Smooth muscle cell (in vitro differentiated cells): ENCODE measurements at regions not wholly inside any gene's neighbourhood (a gene's known extent, or its start where the extent isn't known, plus 50 kb on each side); places are given as distances from the start of the nearest gene placed in this dataset.

ENCODE experiments used
- DNase-seq: peaks from one replicate; lab custom pipeline; 2025; ENCODE audit not compliant: unreplicated experiment; lab: John Stamatoyannopoulos, UW
- H2AFZ ChIP-seq: fragments of 200-600 bp; sonication (generic); 2 replicates; pipeline ENCODE4 v1.6.0; 2016; ENCODE audit warnings: antibody characterized with exemption, low read depth, mild to moderate bottlenecking
- H3F3A ChIP-seq: fragments of 200-600 bp; sonication (generic); 2 replicates; pipeline ENCODE4 v1.6.0; 2017; ENCODE audit warnings: antibody characterized with exemption, low read depth
- H3K27ac ChIP-seq: fragments of 200-600 bp; sonication (generic); 2 replicates; pipeline ENCODE4 v1.5.1; 2016; ENCODE audit warnings: low read depth, mild to moderate bottlenecking
- H3K27me3 ChIP-seq: fragments of 200-600 bp; sonication (generic); 2 replicates; pipeline ENCODE4 v1.6.1; 2016; ENCODE audit warnings: low read depth, mild to moderate bottlenecking
- H3K36me3 ChIP-seq: fragments of 200-600 bp; sonication (generic); 2 replicates; pipeline ENCODE4 v1.5.1; 2016; ENCODE audit warnings: low read depth
- H3K4me1 ChIP-seq: fragments of 200-600 bp; sonication (generic); 2 replicates; pipeline ENCODE4 v1.5.1; 2016; ENCODE audit warnings: low read depth
- H3K4me2 ChIP-seq: fragments of 200-600 bp; sonication (generic); 2 replicates; pipeline ENCODE4 v1.6.0; 2016; ENCODE audit warnings: mild to moderate bottlenecking
- H3K4me3 ChIP-seq: fragments of 200-600 bp; sonication (generic); 2 replicates; pipeline ENCODE4 v1.5.1; 2016; ENCODE audit warnings: mild to moderate bottlenecking
- H3K79me2 ChIP-seq: fragments of 200-600 bp; sonication (generic); 2 replicates; pipeline ENCODE4 v1.6.0; 2016; ENCODE audit warnings: low read depth, mild to moderate bottlenecking
- H3K9ac ChIP-seq: fragments of 200-600 bp; sonication (generic); 2 replicates; pipeline ENCODE4 v1.6.0; 2016; ENCODE audit warnings: low read depth
- H3K9me3 ChIP-seq: fragments of 200-600 bp; sonication (generic); replicated peaks from 2 replicates; pipeline ENCODE4 v1.5.1; 2016; ENCODE audit warnings: low read depth
- H4K20me1 ChIP-seq: fragments of 200-600 bp; sonication (generic); 2 replicates; pipeline ENCODE4 v1.6.0; 2016; ENCODE audit warnings: low read depth
- WGBS: methylation state at CpG from one replicate; pipeline ENCODE4 v1.1.7; 2016; ENCODE audit warnings: low lambda C conversion rate; 5-methylcytosine and 5-hydroxymethylcytosine counted together
- TF ChIP-seq, protein P1 (sequence below): fragments of 200-600 bp; sonication (generic); IDR thresholded peaks from 2 replicates; pipeline ENCODE4 v1.5.1; 2017; ENCODE audit warnings: borderline replicate concordance, mild to moderate bottlenecking, antibody characterized with exemption; ENCODE audit not compliant: insufficient read depth, poor library complexity, severe bottlenecking

DNA sequence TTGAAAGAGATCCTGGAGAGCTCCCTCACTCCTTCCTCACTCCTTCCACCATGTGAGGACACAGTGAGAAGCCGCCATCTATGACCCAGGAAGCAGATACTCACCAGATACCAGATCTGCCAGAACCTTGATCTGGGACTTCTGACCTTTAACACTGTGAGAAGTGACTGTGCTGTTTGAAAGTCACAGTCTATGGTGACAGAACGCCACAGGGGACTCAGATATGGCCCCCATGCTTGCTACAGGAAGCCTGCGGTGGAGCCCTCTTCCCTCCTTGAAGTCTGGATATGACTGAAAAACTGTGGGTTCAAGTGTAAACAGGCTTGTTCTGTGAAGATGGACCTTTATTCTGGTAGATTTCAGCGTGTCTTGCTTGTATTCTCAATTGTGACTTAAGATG lies 297.8 kb downstream of the KLF6 start:
- TF ChIP-seq, protein P1, sequence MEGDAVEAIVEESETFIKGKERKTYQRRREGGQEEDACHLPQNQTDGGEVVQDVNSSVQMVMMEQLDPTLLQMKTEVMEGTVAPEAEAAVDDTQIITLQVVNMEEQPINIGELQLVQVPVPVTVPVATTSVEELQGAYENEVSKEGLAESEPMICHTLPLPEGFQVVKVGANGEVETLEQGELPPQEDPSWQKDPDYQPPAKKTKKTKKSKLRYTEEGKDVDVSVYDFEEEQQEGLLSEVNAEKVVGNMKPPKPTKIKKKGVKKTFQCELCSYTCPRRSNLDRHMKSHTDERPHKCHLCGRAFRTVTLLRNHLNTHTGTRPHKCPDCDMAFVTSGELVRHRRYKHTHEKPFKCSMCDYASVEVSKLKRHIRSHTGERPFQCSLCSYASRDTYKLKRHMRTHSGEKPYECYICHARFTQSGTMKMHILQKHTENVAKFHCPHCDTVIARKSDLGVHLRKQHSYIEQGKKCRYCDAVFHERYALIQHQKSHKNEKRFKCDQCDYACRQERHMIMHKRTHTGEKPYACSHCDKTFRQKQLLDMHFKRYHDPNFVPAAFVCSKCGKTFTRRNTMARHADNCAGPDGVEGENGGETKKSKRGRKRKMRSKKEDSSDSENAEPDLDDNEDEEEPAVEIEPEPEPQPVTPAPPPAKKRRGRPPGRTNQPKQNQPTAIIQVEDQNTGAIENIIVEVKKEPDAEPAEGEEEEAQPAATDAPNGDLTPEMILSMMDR: no peak
- Histone ChIP-seq H3K9ac (peak overlapping the region; percentile 48), H3K4me2 (no peak overlapping the region), H3K79me2 (no peaks in the 10 kb centered on the region), H3K4me3 (no peak overlapping the region), H3K27ac (peak overlapping the region; percentile 90), H3K36me3 (no peaks in the 10 kb centered on the region), H2AFZ (no peak overlapping the region), H4K20me1 (no peaks in the 10 kb centered on the region), H3F3A (peaks cover 15% of the 10 kb centered on the region), H3K9me3 (no peaks in the 10 kb centered on the region), H3K27me3 (no peaks in the 10 kb centered on the region), H3K4me1 (peaks cover 9% of the 10 kb centered on the region)
- DNase-seq: no peak
- WGBS: 75% methylated on average over 4 of the region's 4 CpGs

DNA sequence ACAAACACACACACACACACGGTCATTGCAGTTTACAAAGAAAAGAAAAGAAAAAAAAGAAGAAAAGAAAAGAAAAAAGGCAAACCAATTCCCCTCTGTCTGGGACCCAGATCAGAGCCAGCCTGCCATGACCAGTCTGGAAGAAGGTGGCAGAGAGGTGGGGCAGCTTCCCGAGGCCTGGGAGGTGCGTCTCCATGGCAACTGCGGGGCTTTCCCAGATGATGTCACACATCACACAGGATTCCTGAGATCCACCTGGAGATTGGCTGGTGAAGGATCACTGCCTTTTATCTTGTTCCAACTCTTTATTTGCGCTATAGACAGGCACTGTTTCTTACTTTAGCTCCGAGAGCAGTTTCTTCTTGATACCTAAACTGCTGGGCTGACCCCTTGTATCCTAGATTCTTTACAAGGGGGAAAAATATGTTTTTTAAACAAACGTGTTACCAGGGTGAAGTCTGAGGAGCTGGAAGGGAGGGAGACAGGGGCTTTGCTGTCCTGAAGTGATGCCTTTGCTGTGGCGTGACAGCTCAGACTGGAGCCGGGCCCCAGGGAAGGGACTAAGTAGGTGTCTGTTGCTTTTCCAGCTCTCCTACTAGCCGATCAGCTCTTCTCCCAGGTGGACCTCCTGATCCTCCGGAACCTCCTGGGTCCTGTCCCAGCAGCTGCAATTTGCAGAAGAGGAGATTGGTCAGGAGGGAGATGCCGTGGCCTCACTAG lies 298.5 kb downstream of the KLF6 start:
- TF ChIP-seq, protein P1: no peak
- Histone ChIP-seq H4K20me1 (no peaks in the 10 kb centered on the region), H3K36me3 (no peaks in the 10 kb centered on the region), H3K79me2 (no peaks in the 10 kb centered on the region), H3K27me3 (no peaks in the 10 kb centered on the region), H3F3A (peaks cover 18% of the 10 kb centered on the region), H3K9ac (peak overlapping the region; percentile 68), H3K27ac (peak overlapping the region; percentile 90), H3K4me1 (peaks cover 9% of the 10 kb centered on the region), H2AFZ (no peak overlapping the region), H3K4me3 (no peak overlapping the region), H3K4me2 (peak overlapping the region; percentile 1), H3K9me3 (no peaks in the 10 kb centered on the region)
- WGBS: 56% methylated on average over 12 of the region's 12 CpGs
- no peak for DNase-seq

DNA sequence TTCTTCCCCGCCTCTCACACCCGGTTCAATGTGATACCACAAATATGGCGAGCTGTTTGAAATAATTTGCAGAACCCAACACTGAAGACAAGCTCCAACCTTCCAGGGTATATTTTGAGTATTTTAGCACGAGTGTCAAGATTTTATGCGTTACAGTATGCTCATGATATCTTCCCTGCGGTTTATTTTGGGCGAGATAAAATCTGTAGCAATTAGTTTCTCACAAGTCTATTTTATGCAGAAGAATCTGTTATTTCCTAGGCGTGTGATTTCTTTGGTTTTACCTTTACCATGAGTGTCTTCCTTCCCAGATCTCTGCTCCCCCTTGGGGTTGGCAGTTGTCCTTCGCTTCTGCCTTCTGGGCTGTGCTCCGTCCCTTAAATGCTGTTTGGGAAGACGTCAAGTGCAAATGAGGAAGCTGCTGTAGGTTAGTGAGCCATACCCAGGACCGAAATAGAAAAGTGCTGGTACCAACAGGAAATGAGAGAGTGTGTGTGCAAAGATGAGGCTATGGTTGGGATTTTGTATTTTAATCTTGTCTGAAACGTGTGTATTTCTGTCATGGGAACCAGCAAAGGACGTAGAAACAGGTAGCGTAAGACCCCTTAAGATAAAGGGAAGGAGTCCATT lies 299.8 kb downstream of the KLF6 start:
- Histone ChIP-seq H3F3A (peaks cover 21% of the 10 kb centered on the region), H3K4me2 (peak overlapping the region; percentile 44), H3K27me3 (no peaks in the 10 kb centered on the region), H3K9me3 (no peaks in the 10 kb centered on the region), H3K36me3 (no peaks in the 10 kb centered on the region), H3K9ac (peak overlapping the region; percentile 55), H3K79me2 (no peaks in the 10 kb centered on the region), H3K4me1 (peaks cover 9% of the 10 kb centered on the region), H2AFZ (peak overlapping the region; percentile 31), H3K4me3 (no peak overlapping the region), H4K20me1 (no peaks in the 10 kb centered on the region), H3K27ac (peak overlapping the region; percentile 90)
- 83% methylated on average over 15 of the region's 15 CpGs for WGBS
- DNase-seq: no peak
- TF ChIP-seq, protein P1: no peak
